SHP77 treated with DMSO at 0.1 percent for 48 hours (cell line): ENCODE measurements at regions not wholly inside any gene's neighbourhood (a gene's known extent, or its start where the extent isn't known, plus 50 kb on each side); places are given as distances from the start of the nearest gene placed in this dataset.

Experiments
- DNase-seq: peaks from one replicate; lab custom pipeline; 2025; lab: John Stamatoyannopoulos, UW

GRCh38 chr16:8271344-8271743 lies 319.0 kb downstream of the TMEM114 start:
- no peak for DNase-seq

- no peak for DNase-seq
Observed at GRCh38 chr16:8262299-8262698, 328.0 kb downstream of the TMEM114 start.

GRCh38 chr16:8260140-8260539 lies 330.2 kb downstream of the TMEM114 start:
- no peak for DNase-seq

GRCh38 chr16:8258523-8258922 lies 331.8 kb downstream of the TMEM114 start:
- DNase-seq, result no peak

- DNase-seq, result no peak
Observed at GRCh38 chr16:8257561-8257960, 332.8 kb downstream of the TMEM114 start.

- DNase-seq, result no peak
Observed at GRCh38 chr16:8254405-8254804, 335.9 kb downstream of the TMEM114 start.

- DNase-seq, result no peak
Observed at GRCh38 chr16:8253718-8254117, 336.6 kb downstream of the TMEM114 start.

GRCh38 chr16:8251727-8252126 lies 338.6 kb downstream of the TMEM114 start:
- DNase-seq, result no peak

- no peak for DNase-seq
Observed at GRCh38 chr16:8251298-8251697, 339.0 kb downstream of the TMEM114 start.

GRCh38 chr16:8247993-8248392 lies 342.3 kb downstream of the TMEM114 start:
- no peak for DNase-seq

GRCh38 chr16:8243981-8244380 lies 346.3 kb downstream of the TMEM114 start:
- DNase-seq, result no peak

- DNase-seq, result no peak
Observed at GRCh38 chr16:8241408-8241807, 348.9 kb downstream of the TMEM114 start.

GRCh38 chr16:8239443-8239842 lies 350.9 kb downstream of the TMEM114 start:
- DNase-seq, result no peak

- no peak for DNase-seq
Observed at GRCh38 chr16:8237452-8237851, 352.9 kb downstream of the TMEM114 start.

- DNase-seq, result no peak
Observed at GRCh38 chr16:8236816-8237215, 353.5 kb downstream of the TMEM114 start.

GRCh38 chr16:8230497-8230896 lies 359.8 kb downstream of the TMEM114 start:
- DNase-seq, result no peak

- no peak for DNase-seq
Observed at GRCh38 chr16:8229011-8229520, 361.2 kb downstream of the TMEM114 start.

- DNase-seq, result no peak
Observed at GRCh38 chr16:8217201-8217600, 373.1 kb downstream of the TMEM114 start.

- no peak for DNase-seq
Observed at GRCh38 chr16:8204769-8205168, 385.5 kb downstream of the TMEM114 start.

- DNase-seq, result no peak
Observed at GRCh38 chr16:8204096-8204495, 386.2 kb downstream of the TMEM114 start.

GRCh38 chr16:8203101-8203500 lies 387.2 kb downstream of the TMEM114 start:
- no peak for DNase-seq

GRCh38 chr16:8200839-8201238 lies 389.5 kb downstream of the TMEM114 start:
- DNase-seq, result no peak

- DNase-seq, result no peak
Observed at GRCh38 chr16:8199390-8199789, 390.9 kb downstream of the TMEM114 start.

- no peak for DNase-seq
Observed at GRCh38 chr16:8194794-8195193, 395.5 kb downstream of the TMEM114 start.

- DNase-seq, result no peak
Observed at GRCh38 chr16:8188841-8189240, 401.5 kb downstream of the TMEM114 start.
